Natural killer cell (primary cell): ENCODE measurements at regions not wholly inside any gene's neighbourhood (a gene's known extent, or its start where the extent isn't known, plus 50 kb on each side); places are given as distances from the start of the nearest gene placed in this dataset.

Source experiments
- ATAC-seq, 3 donors: fragments of 150-1000 bp in 2 of 3; fragments of 200-7000 bp in 1 of 3; cut with Tn5 transposase; 1 replicate in 1 of 3; 2 replicates in 2 of 3; pipeline ENCODE4 v1.10.0; 2021; ENCODE audit warnings: mild to moderate bottlenecking in 2 of 3, moderate library complexity in 2 of 3
- DNase-seq, 2 donors: peaks; one replicate each; pipeline versions ENCODE4 v3.0.0 to v3.0.0-alpha.2; 2013 to 2021; ENCODE audit warnings: mixed read lengths in 1 of 2
- H3K27ac ChIP-seq: one replicate; pipeline ENCODE4 v1.5.1; 2013; ENCODE audit warnings: mild to moderate bottlenecking, low read length
- H3K27me3 ChIP-seq: one replicate; pipeline ENCODE4 v1.6.1; 2013; ENCODE audit warnings: low read length; ENCODE audit not compliant: control insufficient read depth, insufficient read depth
- H3K36me3 ChIP-seq: one replicate; pipeline ENCODE4 v1.6.1; 2013; ENCODE audit warnings: low read length; ENCODE audit not compliant: control insufficient read depth, insufficient read depth
- H3K4me1 ChIP-seq: one replicate; pipeline ENCODE4 v1.6.1; 2013; ENCODE audit warnings: low read length; ENCODE audit not compliant: control insufficient read depth, insufficient read depth
- H3K4me3 ChIP-seq: one replicate; pipeline ENCODE4 v1.5.1; 2013; ENCODE audit warnings: low read length
- H3K9me3 ChIP-seq: one replicate; pipeline ENCODE4 v1.6.1; 2013; ENCODE audit warnings: low read length; ENCODE audit not compliant: control insufficient read depth, insufficient read depth
- H3K27ac Mint-ChIP-seq, 2 donors: one replicate each; pipeline ENCODE4 v1.8.0; 2022; ENCODE audit warnings: mild to moderate bottlenecking in 2 of 2, mixed read lengths in 2 of 2, moderate library complexity in 1 of 2
- H3K27me3 Mint-ChIP-seq, 2 donors: one replicate each; pipeline ENCODE4 v1.8.0; 2022; ENCODE audit warnings: low read depth in 2 of 2, mixed read lengths in 2 of 2
- H3K36me3 Mint-ChIP-seq: one replicate; pipeline ENCODE4 v1.8.0; 2022; ENCODE audit warnings: mixed read lengths
- H3K4me1 Mint-ChIP-seq, 2 donors: one replicate each; pipeline ENCODE4 v1.8.0; 2022; ENCODE audit warnings: mixed read lengths in 2 of 2
- H3K4me3 Mint-ChIP-seq: one replicate; pipeline ENCODE4 v1.8.0; 2022; ENCODE audit warnings: mild to moderate bottlenecking, moderate library complexity, mixed read lengths
- H3K9me3 Mint-ChIP-seq, 2 donors: one replicate each; pipeline ENCODE4 v1.8.0; 2022; ENCODE audit warnings: mixed read lengths in 2 of 2
- WGBS: methylation state at CpG from one replicate; pipeline ENCODE4 v1.1.7; 2013; ENCODE audit warnings: missing lambda C conversion rate; ENCODE audit not compliant: insufficient coverage; 5-methylcytosine and 5-hydroxymethylcytosine counted together
- intact Hi-C: fragments of 100-400 bp; cut with micrococcal nuclease; formaldehyde crosslinking; loops from one replicate; pipeline ENCODE4 v1.14.2; 2022
- TF ChIP-seq, protein P1 (sequence below): fragments of 200-600 bp; IDR thresholded peaks from one replicate; pipeline ENCODE4 v1.8.0; 2022; ENCODE audit warnings: antibody characterized with exemption

DNA sequence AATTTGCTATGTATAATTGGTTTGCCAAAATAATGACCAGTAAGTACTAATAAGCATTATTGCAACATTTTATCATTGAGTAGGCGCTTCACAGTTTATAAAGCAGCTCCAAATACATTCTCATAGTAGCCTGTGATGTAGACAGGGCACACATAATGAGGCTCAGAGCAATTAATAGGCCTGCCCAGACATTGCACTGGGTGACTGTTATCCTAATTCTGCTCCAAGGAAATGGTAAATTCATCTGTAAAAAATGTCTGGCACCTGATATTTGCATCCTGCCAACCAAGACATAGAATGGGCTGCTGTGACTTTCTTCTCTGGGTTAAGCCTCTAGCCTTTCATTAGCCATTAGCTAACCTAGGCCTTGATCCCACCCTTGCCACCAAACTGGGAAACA is 97.6 kb downstream of the SEM1 start:
- Mint-ChIP-seq H3K4me3 (no peak overlapping the region), H3K4me1 (no peaks in the 10 kb centered on the region), H3K27me3 (peaks cover 6 to 11% of the 10 kb centered on the region in 2 donors), H3K27ac (no peak overlapping the region), H3K36me3 (peaks cover 10% of the 10 kb centered on the region), H3K9me3 (peaks cover 0 to 4% of the 10 kb centered on the region in 2 donors)
- Histone ChIP-seq H3K9me3 (no peaks in the 10 kb centered on the region), H3K27me3 (no peaks in the 10 kb centered on the region), H3K4me1 (no peaks in the 10 kb centered on the region), H3K27ac (no peak overlapping the region), H3K4me3 (no peak overlapping the region), H3K36me3 (no peaks in the 10 kb centered on the region)
- intact Hi-C loops = no loop called here
- no peak for DNase-seq
- TF ChIP-seq, protein P1, sequence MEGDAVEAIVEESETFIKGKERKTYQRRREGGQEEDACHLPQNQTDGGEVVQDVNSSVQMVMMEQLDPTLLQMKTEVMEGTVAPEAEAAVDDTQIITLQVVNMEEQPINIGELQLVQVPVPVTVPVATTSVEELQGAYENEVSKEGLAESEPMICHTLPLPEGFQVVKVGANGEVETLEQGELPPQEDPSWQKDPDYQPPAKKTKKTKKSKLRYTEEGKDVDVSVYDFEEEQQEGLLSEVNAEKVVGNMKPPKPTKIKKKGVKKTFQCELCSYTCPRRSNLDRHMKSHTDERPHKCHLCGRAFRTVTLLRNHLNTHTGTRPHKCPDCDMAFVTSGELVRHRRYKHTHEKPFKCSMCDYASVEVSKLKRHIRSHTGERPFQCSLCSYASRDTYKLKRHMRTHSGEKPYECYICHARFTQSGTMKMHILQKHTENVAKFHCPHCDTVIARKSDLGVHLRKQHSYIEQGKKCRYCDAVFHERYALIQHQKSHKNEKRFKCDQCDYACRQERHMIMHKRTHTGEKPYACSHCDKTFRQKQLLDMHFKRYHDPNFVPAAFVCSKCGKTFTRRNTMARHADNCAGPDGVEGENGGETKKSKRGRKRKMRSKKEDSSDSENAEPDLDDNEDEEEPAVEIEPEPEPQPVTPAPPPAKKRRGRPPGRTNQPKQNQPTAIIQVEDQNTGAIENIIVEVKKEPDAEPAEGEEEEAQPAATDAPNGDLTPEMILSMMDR = no peak
- 100% methylated on average over 1 of the region's 1 CpG for WGBS
- no peak for ATAC-seq

DNA sequence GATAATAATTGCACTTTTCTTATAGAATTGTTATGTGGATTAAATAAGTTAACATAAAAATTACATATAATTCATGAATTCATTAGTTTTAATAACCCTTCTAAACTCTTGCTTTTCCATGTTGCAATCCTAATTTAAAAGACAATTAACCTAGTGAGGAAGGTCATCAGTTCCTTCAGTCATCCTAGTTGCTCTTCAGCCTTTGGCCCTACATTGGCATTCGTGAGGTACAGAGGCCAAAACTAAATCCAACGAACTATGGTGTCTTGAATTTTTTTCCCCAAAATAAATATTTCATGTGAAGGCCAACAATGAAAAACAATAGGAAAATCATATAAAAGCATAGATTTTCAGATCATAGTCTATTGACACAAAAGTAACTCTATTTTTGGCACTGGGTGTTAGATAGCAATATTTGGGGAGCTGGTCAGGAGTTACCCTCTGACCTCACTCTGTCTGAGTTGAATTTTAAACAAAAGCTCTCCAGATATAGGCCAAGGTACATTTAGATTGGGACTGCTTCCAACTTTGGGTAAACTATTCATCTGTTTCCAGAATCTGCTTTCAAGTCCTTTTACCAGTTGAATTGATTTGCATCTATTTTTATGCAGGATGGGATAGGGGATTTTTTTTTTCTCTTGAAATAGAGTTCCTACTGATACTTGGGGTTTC is 104.5 kb downstream of the SEM1 start:
- no peaks in the 10 kb centered on the region for H3K36me3 ChIP-seq
- no peaks in the 10 kb centered on the region for H3K4me1 ChIP-seq
- H3K4me3 ChIP-seq = no peak overlapping the region
- Mint-ChIP-seq H3K27me3 (peaks cover 17 to 20% of the 10 kb centered on the region in 2 donors), H3K36me3 (no peaks in the 10 kb centered on the region), H3K4me3 (no peak overlapping the region), H3K9me3 (no peaks in the 10 kb centered on the region), H3K27ac (no peak overlapping the region), H3K4me1 (no peaks in the 10 kb centered on the region)
- no peak for DNase-seq
- no peak overlapping the region for H3K27ac ChIP-seq
- H3K27me3 ChIP-seq = no peaks in the 10 kb centered on the region
- TF ChIP-seq, protein P1 = no peak
- intact Hi-C loops = no loop called here
- ATAC-seq = no peak
- no peaks in the 10 kb centered on the region for H3K9me3 ChIP-seq
- 100% methylated on average over 2 of the region's 2 CpGs for WGBS

DNA sequence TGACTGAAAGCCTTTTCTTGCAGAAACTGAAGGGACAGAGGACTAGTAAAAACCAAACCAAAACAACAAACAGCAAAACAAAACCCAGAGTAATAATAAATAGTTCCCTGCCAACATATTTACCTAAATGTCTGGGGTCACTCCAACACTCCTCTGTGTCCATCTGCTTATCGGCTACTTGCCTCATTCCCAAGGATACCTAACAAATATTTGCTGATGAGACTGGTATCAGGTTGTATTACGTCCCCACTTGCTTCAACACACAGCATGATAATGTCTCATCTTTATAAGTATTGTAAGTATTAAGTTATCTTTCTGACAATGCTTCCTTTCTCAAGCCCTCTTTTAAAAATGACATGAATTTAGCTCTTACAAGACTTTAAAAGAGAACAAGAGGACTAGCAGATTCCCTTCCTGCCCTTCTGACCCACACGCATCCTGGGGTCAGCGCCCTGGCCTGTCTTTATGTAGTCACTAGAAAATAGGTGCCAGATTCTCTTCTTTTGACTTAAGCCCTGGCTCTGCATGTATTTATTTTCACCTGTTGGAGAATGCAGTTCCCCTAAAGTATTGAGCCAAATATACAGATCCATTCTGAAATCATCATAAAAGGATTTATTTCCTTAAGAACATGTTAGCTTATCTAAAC is 110.2 kb downstream of the SEM1 start:
- Histone ChIP-seq H3K4me1 (no peaks in the 10 kb centered on the region), H3K4me3 (no peak overlapping the region), H3K36me3 (no peaks in the 10 kb centered on the region), H3K27ac (no peak overlapping the region), H3K9me3 (no peaks in the 10 kb centered on the region), H3K27me3 (no peaks in the 10 kb centered on the region)
- intact Hi-C loops = loop anchor here (5.0 kb wide), 1 partner anchor 428 kb away; no protein-coding TSS in a partner anchor
- ATAC-seq = no peak
- no peak overlapping the region for H3K4me3 Mint-ChIP-seq
- H3K27me3 Mint-ChIP-seq = peaks cover 17 to 21% of the 10 kb centered on the region in 2 donors
- 94% methylated on average over 2 of the region's 4 CpGs for WGBS
- no peak overlapping the region for H3K27ac Mint-ChIP-seq
- H3K4me1 Mint-ChIP-seq = no peaks in the 10 kb centered on the region
- no peaks in the 10 kb centered on the region for H3K9me3 Mint-ChIP-seq
- TF ChIP-seq, protein P1 = no peak
- no peak for DNase-seq
- H3K36me3 Mint-ChIP-seq = no peaks in the 10 kb centered on the region
